AG09309 (cell line): ENCODE measurements at regions not wholly inside any gene's neighbourhood (a gene's known extent, or its start where the extent isn't known, plus 50 kb on each side); places are given as distances from the start of the nearest gene placed in this dataset.

ENCODE experiments used
- DNase-seq: peaks from one replicate; pipeline ENCODE4 v3.0.0-alpha.2; 2010; ENCODE audit warnings: low read depth
- H3K4me3 ChIP-seq: 2 replicates; pipeline ENCODE4 v1.5.1; 2011; ENCODE audit warnings: mild to moderate bottlenecking, low read depth, low read length, moderate library complexity; ENCODE audit not compliant: control insufficient read depth
- TF ChIP-seq, protein P1 (sequence below): IDR thresholded peaks from 2 replicates; pipeline ENCODE4 v1.5.1; 2011; ENCODE audit warnings: mild to moderate bottlenecking, low read depth, low read length, inconsistent platforms; ENCODE audit not compliant: insufficient read depth, control insufficient read depth; ENCODE audit errors: missing control alignments

DNA sequence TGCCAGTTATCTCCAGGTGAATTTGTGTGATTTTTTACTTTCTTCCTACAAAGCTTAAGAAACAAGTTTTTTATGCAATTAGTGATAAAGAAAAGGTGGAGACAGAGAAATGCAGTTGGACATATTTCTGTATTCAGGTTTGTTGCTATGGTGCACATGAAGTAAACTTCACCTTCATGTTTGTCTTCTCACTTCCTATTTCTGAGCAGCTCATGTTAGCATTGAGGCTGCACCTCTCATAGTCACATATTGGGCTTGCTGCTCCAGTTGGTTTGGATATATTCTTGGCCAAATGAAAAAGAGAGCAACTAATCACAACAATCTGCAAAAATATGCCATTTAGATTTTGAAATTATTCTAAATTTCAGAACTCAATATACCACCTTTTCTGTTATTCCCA is 475.6 kb upstream of the ZWINT start:
- TF ChIP-seq, protein P1, sequence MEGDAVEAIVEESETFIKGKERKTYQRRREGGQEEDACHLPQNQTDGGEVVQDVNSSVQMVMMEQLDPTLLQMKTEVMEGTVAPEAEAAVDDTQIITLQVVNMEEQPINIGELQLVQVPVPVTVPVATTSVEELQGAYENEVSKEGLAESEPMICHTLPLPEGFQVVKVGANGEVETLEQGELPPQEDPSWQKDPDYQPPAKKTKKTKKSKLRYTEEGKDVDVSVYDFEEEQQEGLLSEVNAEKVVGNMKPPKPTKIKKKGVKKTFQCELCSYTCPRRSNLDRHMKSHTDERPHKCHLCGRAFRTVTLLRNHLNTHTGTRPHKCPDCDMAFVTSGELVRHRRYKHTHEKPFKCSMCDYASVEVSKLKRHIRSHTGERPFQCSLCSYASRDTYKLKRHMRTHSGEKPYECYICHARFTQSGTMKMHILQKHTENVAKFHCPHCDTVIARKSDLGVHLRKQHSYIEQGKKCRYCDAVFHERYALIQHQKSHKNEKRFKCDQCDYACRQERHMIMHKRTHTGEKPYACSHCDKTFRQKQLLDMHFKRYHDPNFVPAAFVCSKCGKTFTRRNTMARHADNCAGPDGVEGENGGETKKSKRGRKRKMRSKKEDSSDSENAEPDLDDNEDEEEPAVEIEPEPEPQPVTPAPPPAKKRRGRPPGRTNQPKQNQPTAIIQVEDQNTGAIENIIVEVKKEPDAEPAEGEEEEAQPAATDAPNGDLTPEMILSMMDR = no peak
- no peak overlapping the region for H3K4me3 ChIP-seq
- no peak for DNase-seq

DNA sequence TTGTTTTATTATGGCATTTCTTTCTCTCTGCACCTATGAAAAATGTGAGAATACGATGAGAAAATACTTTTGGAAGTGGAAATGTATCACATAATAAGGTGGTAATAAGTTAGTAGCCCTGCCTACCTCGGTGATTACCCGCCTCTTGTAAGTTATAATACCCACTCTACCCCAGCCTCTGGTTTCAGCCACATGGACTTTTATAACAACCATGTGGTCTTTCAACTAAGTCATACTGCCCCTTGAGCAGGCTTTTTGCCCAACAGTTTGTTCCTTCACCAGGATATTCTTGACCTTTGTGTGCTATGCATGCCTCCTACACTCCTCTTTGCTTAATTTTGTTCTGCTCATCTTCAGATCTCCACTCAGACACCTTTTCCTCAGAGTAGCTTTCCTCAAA is 470.6 kb upstream of the ZWINT start:
- H3K4me3 ChIP-seq = no peak overlapping the region
- DNase-seq = no peak
- TF ChIP-seq, protein P1 = no peak

DNA sequence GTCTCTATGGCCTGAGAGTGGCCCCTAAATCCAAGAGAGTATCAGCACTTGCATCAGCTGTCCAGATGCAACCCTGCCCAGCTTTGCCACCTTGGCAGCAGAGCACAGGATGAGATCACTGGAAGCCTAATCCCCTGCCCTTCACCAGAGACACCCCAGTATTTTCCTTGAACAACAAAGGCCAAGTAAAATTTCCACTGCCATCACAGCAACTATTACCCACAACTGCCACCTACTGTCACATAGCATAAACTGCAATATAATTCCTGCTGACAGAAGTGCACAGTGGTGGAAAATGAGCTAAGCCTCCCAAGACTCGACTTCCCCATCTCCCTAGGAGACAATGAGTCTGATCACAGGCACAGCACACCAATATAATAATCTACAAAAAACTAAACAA is 462.8 kb upstream of the ZWINT start:
- no peak for DNase-seq
- H3K4me3 ChIP-seq = no peak overlapping the region
- TF ChIP-seq, protein P1 = peak; percentile 10

DNA sequence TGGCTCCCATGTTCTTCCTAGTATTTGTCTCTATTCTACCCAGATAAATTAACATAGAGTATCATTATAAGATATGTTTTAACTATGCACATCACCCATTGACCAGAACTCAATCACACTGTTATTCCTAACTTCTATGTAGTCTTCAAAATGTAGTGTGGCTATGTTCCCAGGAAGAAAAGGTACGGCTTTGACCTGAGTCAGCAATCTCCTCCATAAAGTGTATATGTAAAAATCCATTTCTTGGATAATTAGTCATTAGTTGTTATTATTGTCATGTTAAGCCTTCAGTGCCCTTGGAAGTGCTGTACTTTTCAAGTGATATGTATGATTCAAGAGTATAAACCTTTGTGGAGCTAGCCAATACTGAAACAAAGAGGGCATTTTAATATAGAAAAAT is 444.0 kb upstream of the ZWINT start:
- no peak overlapping the region for H3K4me3 ChIP-seq
- TF ChIP-seq, protein P1 = no peak
- no peak for DNase-seq

DNA sequence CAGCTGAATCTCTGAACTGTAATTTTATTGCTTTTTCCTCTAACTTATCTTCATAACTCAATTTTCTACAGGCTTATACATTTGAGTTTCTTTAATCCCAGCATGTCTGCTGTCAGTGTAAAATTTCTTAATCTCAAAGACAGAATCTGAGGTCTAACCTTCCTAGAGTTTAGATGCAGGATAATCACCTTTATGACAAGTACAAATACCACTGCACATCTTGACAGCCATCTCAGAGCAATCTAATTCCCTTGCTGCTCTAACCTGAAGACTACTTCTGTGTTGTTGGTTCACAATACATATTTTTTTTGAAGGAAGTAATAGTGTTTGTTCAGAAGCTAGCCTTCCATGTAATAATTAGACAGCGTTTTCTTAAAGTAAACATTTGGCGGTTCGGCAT is 424.2 kb upstream of the ZWINT start:
- TF ChIP-seq, protein P1 = no peak
- H3K4me3 ChIP-seq = no peak overlapping the region
- DNase-seq = no peak

DNA sequence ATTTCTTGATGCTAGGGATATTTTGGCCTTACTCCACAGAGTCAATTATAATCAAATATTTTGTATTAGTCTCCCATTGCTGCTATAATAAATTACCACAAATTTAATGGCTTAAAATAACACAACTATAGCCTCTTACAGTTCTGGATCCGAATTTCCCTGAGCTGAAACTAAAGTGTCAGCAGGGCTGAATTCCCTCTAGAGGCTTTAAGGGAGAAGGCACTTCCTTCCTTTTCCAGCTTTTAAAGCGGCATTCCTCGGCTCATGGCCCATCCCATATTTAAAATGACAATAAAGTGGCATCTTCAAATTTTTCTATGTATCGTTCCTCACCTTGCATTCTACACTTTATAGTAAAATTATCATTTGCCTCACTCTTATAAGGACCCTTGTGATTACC is 421.4 kb upstream of the ZWINT start:
- no peak for DNase-seq
- TF ChIP-seq, protein P1 = no peak
- no peak overlapping the region for H3K4me3 ChIP-seq

DNA sequence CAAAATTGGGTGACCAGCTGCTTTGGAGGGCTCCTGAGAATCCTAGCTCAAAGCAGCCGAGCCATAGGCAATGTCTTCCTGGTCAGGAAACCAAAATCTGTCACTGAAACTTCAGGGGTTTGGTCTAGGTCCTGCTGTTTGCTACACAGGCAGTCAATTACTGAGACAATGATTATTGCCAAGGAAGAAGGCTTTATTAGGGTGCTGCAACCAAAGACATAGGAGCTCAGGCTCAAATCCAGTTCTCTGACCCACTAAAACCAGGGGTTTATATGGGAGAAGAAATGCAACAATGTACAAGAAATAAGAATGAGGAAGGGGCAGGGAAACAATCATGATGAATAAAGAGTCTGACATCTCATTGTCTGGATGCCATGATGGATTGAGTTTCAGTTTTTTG is 410.3 kb upstream of the ZWINT start:
- TF ChIP-seq, protein P1 = no peak
- no peak overlapping the region for H3K4me3 ChIP-seq
- DNase-seq = no peak
